Transverse colon (tissue), 3 donors: ENCODE measurements at regions not wholly inside any gene's neighbourhood (a gene's known extent, or its start where the extent isn't known, plus 50 kb on each side); places are given as distances from the start of the nearest gene placed in this dataset.

Source experiments
- POLR2A ChIP-seq: fragments of 450-650 bp; IDR thresholded peaks from one replicate; pipeline ENCODE4 v1.6.1; 2016; ENCODE audit warnings: antibody characterized with exemption, mild to moderate bottlenecking, moderate library complexity
- TF ChIP-seq, protein P1 (sequence below), 5 experiments: fragments of 200-600 bp in 3 of 5; fragments of 450-650 bp in 2 of 5; sonication (generic) in 3 of 5; IDR thresholded peaks; 1 replicate in 2 of 5; 2 replicates in 3 of 5; pipeline ENCODE4 v1.5.1; 2016 to 2017; ENCODE audit warnings: antibody characterized with exemption in 5 of 5, inconsistent platforms in 3 of 5, mild to moderate bottlenecking in 2 of 5, moderate library complexity in 1 of 5

GRCh38 chr18:70781860-70782453 is 493.1 kb downstream of the SOCS6 start:
- TF ChIP-seq, protein P1, sequence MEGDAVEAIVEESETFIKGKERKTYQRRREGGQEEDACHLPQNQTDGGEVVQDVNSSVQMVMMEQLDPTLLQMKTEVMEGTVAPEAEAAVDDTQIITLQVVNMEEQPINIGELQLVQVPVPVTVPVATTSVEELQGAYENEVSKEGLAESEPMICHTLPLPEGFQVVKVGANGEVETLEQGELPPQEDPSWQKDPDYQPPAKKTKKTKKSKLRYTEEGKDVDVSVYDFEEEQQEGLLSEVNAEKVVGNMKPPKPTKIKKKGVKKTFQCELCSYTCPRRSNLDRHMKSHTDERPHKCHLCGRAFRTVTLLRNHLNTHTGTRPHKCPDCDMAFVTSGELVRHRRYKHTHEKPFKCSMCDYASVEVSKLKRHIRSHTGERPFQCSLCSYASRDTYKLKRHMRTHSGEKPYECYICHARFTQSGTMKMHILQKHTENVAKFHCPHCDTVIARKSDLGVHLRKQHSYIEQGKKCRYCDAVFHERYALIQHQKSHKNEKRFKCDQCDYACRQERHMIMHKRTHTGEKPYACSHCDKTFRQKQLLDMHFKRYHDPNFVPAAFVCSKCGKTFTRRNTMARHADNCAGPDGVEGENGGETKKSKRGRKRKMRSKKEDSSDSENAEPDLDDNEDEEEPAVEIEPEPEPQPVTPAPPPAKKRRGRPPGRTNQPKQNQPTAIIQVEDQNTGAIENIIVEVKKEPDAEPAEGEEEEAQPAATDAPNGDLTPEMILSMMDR (IDR thresholded peaks at IDR 0.05): peak in 3 of 5 experiments; percentile 29 to 54 (median 43)
- TF ChIP-seq POLR2A: no peak
